GM21619 (cell line): ENCODE measurements at regions not wholly inside any gene's neighbourhood (a gene's known extent, or its start where the extent isn't known, plus 50 kb on each side); places are given as distances from the start of the nearest gene placed in this dataset.
"Not testable (repeated sequence)": the region's sequence is repeated elsewhere in the genome, so short reads cannot be mapped to it uniquely, and the experiment has no call there.

Source experiments
- ATAC-seq: cut with Tn5 transposase; IDR thresholded peaks from one replicate; pipeline ENCODE4 v1.9.1; 2021; ENCODE audit not compliant: unreplicated experiment

DNA sequence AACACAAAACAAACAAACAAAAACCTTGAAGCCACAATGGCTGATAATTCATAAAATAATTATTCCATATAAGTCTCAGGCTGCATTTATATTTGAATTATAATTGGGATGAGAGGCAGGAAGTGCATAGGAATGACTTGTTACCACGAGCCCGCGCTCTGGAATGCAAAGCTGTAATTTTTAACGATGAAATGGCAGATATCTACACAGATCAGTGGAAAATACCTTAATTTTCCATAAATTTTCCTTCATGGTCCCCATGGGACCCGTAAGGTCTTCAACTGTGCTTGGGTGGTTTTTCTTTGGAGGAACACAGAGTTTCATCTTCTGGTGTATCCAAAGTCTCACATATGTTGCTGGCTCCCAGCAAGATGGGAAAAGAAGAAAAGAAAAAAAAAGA lies 226.8 kb downstream of the SHOX start:
- no peak for ATAC-seq

DNA sequence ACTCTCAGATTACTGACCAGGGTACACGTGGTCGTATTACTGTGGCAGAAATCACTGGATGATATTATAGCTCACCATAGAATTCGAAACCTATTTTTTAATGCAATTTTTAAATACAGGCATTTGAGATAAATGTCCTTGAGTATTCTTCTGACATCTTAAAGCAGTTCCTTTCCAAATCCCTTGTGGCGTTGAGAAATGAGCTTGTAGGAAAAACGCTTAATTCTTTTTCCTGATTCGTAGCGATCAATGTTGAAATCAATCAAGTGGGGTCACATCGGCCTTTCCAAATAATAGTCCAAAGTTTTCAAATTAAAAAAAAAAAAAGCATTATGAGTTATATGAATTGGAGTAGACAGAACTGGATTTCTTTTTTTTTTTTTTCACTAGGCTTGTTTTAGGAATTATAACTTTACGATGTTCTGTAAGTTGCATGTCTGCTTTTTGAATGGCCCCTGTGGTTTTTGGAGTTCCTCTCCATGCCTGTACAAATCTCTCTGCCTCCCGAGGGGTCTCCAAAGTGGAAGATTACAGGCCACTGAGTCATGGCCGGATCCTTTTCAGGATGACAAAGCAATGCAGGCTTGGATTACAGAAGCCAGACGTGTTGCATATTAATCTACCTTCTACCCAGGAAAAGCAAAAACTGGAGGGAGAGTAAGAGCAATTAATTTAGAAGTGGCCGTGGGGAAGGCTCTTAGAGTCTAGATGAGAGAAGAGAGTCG lies 226.1 kb downstream of the SHOX start:
- no peak for ATAC-seq

DNA sequence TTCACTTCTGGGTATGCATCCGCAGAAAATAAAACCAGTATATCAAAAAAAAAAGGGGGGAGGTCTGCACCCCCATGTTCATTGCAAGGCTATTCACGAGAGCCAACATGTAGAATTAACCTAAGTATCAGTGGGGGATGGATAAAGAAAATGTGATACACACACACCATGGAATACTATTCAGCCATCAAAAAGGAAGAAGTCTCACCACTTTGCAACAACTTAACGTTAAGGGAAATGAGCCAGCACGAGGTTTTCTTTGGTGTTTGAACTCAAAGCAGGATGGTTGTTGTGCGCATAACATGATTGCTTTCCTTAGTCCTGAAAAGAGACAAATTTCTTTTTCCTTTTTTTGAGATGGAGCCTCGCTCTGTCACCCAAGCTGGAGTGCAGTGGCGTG lies 222.7 kb downstream of the SHOX start:
- ATAC-seq: no peak

GRCh38 chrX:850471-850916 lies 219.9 kb downstream of the SHOX start:
- ATAC-seq: no peak

- ATAC-seq: no peak
Measured at GRCh38 chrX:848386-848785, 217.8 kb downstream of the SHOX start.

DNA sequence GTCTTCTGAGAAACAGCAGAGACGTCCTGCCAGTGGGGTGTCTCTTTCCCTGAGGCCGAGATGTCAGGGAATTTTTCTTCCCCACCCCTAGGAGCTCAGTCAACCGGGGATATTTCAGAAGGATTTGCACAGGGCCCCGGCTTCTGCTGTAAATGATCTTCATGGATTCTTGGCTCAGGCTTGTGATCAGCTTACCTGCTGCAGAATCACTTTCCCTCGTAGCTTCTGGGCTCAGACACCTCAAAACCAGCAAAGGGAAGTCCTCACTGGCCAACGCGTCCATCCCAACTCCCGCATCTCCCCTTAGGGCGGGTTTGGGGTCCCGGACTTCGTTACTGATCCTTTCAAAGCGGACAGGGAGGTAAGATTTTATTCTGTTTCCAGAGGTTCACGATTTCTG lies 212.7 kb downstream of the SHOX start:
- no peak for ATAC-seq

DNA sequence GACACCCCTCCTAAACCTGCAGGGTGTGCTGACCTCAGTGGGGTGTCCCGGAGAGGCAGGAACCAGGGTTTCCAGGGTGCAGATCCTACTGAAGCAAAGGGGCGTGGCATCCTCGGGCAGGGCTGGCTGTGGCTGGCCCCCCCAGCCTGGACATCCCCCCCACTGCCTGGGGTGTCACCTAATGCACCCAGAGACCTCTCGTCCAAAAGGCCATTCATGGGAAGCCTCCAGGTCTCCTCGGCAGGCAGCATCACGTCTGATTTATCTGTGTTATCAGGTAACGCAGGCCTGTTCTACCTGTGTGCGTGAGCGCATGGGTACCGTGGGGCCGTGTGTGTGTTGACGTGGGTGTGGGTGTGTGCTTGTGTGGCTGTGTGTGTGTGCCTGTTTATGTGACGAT lies 210.0 kb downstream of the SHOX start:
- no peak for ATAC-seq

GRCh38 chrX:838666-839065 lies 208.1 kb downstream of the SHOX start:
- not testable (repeated sequence) for ATAC-seq

DNA sequence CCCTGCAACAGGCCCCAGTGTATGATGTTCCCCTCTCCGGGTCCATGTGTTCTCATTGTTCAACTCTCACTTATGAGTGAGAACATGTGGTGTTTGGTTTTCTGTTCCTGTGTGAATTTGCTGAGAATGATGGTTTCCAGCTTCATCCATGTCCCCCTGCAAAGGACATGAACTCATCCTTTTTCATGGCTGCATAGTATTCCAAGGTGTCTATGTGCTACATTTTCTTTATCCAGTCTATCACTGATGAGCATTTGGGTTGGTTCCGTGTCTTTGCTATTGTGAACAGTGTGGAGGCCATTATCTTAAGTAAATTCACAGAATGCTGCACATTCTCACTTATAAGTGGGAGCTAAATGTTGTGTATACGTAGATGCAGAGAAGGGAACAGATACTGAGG lies 205.3 kb downstream of the SHOX start:
- ATAC-seq: not testable (repeated sequence)

GRCh38 chrX:830532-830931 lies 199.9 kb downstream of the SHOX start:
- ATAC-seq: no peak

DNA sequence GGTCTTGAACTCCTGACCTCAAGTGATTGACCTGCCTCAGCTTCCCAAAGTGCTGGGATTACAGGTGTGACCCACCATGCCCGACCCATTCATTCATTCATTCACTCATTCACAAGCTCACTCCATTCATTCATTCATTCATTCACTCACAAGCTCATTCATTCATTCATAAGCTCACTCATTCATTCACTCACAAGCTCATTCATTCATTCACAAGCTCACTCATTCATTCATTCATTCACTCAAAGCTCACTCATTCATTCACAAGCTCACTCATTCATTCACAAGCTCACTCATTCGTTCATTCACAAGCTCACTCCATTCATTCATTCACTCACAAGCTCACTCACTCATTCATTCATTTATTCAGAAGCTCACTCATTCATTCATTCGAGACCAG lies 198.6 kb downstream of the SHOX start:
- ATAC-seq: no peak

DNA sequence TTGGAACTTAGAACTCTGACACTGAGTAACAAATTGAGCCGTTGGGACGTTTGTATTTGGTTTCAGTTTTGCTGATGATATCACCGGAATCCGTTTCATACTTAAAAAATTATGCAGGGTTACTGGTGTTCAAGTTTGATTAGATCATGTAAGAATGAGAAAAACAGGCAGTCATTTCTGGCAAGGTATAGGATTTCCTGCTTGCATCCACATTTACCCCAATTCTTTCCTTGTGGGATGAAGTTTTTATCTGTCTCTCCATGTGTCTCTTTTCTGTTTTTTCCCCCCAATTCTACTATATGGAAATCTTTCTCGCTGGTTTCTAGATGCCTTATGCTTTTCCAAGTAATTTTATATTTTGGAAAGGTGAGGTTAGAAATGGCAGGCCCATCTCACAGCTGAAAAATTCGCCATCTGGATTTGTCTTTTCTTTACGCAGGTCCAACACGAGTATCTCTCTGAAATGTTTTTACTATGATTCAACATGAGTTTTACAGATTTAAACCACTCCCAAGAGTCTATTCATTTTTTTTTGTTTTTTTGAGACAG lies 197.9 kb downstream of the SHOX start:
- ATAC-seq: no peak

GRCh38 chrX:826448-826847 lies 195.9 kb downstream of the SHOX start:
- ATAC-seq: no peak

DNA sequence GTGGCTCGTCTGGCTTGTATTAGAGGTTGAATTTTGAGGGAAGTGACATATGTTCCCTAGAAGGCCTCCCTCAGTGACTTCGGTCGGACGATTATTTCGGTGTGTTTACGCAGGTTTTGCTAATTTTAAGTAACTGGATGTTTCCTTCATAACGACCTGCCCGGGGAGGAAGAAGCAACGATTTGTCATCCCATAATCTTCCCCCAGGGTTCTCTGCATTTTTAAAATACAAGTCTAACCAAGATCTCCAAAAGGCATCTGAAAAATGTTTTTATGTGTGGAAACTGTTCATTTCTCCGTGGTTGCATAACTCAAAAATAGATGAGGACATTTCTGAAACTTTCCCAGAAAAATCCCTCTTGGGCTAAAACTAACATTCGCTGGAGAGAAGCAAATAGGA lies 195.4 kb downstream of the SHOX start:
- ATAC-seq: no peak

- ATAC-seq: not testable (repeated sequence)
Measured at GRCh38 chrX:823073-823472, 192.5 kb downstream of the SHOX start.

DNA sequence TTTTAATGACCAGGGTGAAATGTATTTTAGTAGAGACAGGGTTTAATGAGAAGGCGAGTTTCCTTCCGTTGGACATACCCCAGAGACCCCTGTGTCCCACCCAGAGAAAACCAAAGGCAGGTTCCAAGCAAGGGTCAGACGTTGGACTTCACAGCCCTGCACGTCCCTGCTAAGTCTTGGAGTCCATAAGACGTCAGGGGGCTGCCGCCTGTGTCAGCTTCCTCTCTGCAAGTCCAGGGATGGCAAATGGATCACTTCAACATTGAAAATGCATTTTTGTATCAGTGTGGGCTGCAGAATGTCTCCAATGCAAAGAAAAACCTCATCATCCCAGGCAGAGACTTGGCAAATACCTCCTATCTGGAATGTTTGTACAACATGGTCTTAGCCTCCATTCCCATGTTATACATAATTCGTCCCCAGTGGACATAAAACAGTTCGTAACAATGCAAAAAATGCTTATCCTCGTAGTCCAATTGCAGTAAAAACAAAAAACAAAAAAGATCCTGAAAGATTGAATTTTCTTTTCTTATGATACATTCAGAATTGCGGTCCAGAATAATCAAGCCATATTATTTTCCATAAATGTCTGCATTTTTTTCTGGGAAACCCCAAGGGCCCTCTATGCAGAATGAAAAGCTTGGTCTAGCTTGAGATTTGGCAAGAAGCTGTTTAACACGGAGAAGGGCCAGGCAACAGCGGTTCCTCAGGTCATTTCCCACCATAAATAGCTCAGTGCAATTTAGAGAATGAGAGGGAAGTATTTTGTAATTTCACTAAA lies 190.9 kb downstream of the SHOX start:
- ATAC-seq: no peak

GRCh38 chrX:819684-820083 lies 189.1 kb downstream of the SHOX start:
- ATAC-seq: no peak

GRCh38 chrX:817759-818300 lies 187.2 kb downstream of the SHOX start:
- ATAC-seq: no peak

GRCh38 chrX:817147-817546 lies 186.6 kb downstream of the SHOX start:
- ATAC-seq: not testable (repeated sequence)

DNA sequence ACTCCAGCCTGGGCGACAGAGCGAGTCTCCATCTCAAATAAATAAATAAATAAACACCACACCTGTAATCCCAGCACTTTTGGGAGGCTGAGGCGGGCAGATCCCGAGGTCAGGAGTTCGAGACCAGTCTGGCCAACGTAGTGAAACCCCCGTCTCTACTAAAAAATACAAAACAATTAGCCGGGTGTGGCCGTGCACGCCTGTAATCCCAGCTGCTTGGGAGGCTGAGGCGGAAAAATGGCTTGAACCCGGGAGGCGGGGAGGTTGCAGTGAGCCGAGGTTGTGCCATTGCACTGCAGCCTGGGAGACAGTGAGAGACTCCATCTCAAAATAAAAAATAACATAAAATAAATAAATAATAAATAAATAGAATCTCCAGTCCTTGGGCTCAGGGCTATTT lies 185.8 kb downstream of the SHOX start:
- ATAC-seq: no peak

- no peak for ATAC-seq
Measured at GRCh38 chrX:810186-810585, 179.6 kb downstream of the SHOX start.

DNA sequence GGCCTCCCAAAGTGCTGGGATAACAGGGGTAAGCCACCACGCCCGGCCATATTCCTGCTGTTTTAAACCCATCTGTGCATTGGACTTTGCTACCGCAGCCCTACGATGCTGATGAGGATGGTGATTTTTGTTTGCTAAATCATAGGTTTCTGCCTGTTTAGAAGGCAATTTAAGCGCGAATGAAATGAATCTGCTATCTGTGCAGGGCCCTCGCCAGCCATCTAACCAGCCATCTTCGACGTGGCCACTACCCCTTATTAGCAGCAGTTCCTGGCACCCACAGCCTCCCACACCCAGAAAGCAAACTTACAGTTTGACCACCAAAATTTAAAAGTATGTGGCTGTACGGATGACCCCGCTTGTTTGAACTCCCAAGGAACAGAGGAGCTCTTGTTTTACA lies 178.5 kb downstream of the SHOX start:
- ATAC-seq: no peak
